ENCODE measurements at regions not wholly inside any gene's neighbourhood (a gene's known extent, or its start where the extent isn't known, plus 50 kb on each side); places are given as distances from the start of the nearest gene placed in this dataset.

GRCh38 chr3:36258421-36258820 lies 121.9 kb upstream of the STAC start:
- DNase-seq = peak; percentile 35 to 78 (median 67)

GRCh38 chr3:36259580-36259979 lies 120.7 kb upstream of the STAC start:
- no peak for DNase-seq

GRCh38 chr3:36269274-36269673 lies 111.0 kb upstream of the STAC start:
- DNase-seq = no peak

GRCh38 chr3:36282766-36283165 lies 97.5 kb upstream of the STAC start:
- no peak for DNase-seq

- peak in 2 of 3 donors; percentile 30 to 53 for DNase-seq
Measured at GRCh38 chr3:36295296-36295695, 85.0 kb upstream of the STAC start.

GRCh38 chr3:36297195-36297594 lies 83.1 kb upstream of the STAC start:
- DNase-seq = no peak

GRCh38 chr3:36298188-36298587 lies 82.1 kb upstream of the STAC start:
- no peak for DNase-seq

GRCh38 chr3:36302158-36302509 lies 78.2 kb upstream of the STAC start:
- DNase-seq = no peak

- no peak for DNase-seq
Measured at GRCh38 chr3:36302626-36303025, 77.7 kb upstream of the STAC start.

GRCh38 chr3:36303286-36303685 lies 77.0 kb upstream of the STAC start:
- no peak for DNase-seq

GRCh38 chr3:36305929-36306520 lies 74.3 kb upstream of the STAC start:
- DNase-seq = no peak

- no peak for DNase-seq
Measured at GRCh38 chr3:36309092-36309491, 71.2 kb upstream of the STAC start.

- DNase-seq = no peak
Measured at GRCh38 chr3:36312351-36312750, 68.0 kb upstream of the STAC start.

GRCh38 chr3:36317915-36318314 lies 62.4 kb upstream of the STAC start:
- no peak for DNase-seq

- peak; percentile 10 to 68 (median 25) for DNase-seq
Measured at GRCh38 chr3:36318621-36319200, 61.6 kb upstream of the STAC start.

GRCh38 chr3:36319680-36320079 lies 60.6 kb upstream of the STAC start:
- no peak for DNase-seq
